ENCODE measurements at regions not wholly inside any gene's neighbourhood (a gene's known extent, or its start where the extent isn't known, plus 50 kb on each side); places are given as distances from the start of the nearest gene placed in this dataset.
"Not testable (repeated sequence)": the region's sequence is repeated elsewhere in the genome, so short reads cannot be mapped to it uniquely, and the experiment has no call there.

GRCh38 chr20:46785958-46786357, 76.5 kb downstream of the SLC2A10 start:
- no peaks in the 10 kb centered on the region for H3K4me1 Mint-ChIP-seq
- H3K36me3 Mint-ChIP-seq, result peaks cover 2% of the 10 kb centered on the region
- no peak for ATAC-seq (ENCODE audit: low read depth)
- DNase-seq (ENCODE audit: low spot score in 2 of 2), result no peak
- peaks cover 1% of the 10 kb centered on the region for H3K9me3 Mint-ChIP-seq
- no peak overlapping the region for H3K4me3 Mint-ChIP-seq
- peaks cover 14% of the 10 kb centered on the region for H3K27me3 Mint-ChIP-seq
- no peak overlapping the region for H3K27ac Mint-ChIP-seq

DNA sequence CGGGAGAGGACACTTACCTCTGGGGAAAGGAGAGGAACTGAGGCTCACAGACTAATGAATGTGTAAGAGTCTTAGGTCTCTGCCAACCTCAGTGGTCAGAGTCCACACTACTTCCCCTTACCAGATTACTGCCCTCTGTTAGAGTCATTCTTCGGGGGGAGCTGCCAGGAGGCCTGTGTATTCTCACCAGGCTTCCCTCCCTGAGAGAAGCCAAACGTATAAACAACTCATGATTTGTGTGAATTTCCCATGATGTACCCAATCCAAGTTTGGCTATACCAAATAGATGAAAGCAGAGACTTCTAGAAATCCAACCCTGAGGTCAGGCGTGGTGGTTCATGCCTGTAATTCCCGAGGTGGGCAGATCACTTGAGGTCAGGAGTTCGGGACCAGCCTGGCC, 77.1 kb downstream of the SLC2A10 start:
- no peak overlapping the region for H3K27ac Mint-ChIP-seq
- H3K4me1 Mint-ChIP-seq, result no peaks in the 10 kb centered on the region
- H3K9me3 Mint-ChIP-seq, result peaks cover 1% of the 10 kb centered on the region
- H3K27me3 Mint-ChIP-seq, result peaks cover 14% of the 10 kb centered on the region
- peaks cover 2% of the 10 kb centered on the region for H3K36me3 Mint-ChIP-seq
- DNase-seq (ENCODE audit: low spot score in 2 of 2), result no peak
- no peak overlapping the region for H3K4me3 Mint-ChIP-seq
- no peak for ATAC-seq (ENCODE audit: low read depth)

GRCh38 chr20:46787991-46788762, 78.7 kb downstream of the SLC2A10 start:
- Mint-ChIP-seq H3K4me1 (no peaks in the 10 kb centered on the region), H3K4me3 (no peak overlapping the region), H3K36me3 (peaks cover 2% of the 10 kb centered on the region), H3K9me3 (peaks cover 1% of the 10 kb centered on the region), H3K27ac (no peak overlapping the region), H3K27me3 (peaks cover 16% of the 10 kb centered on the region)
- DNase-seq (ENCODE audit: low spot score in 2 of 2) (no peak), ATAC-seq (ENCODE audit: low read depth) (no peak)

DNA sequence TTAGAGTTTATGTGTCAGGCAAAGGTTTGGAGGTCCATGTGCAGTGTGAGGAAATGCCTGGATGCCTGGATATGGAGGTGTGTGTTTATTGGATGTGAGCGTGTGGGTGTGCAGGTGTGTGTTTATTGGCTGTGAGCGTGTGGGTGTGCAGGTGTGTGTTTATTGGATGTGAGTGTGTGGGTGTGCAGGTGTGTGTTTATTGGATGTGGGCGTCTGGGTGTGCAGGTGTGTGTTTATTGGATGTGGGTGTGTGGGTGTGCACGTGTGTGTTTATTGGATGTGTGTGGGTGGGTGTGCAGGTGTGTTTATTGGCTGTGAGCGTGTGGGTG, 79.3 kb downstream of the SLC2A10 start:
- H3K27ac Mint-ChIP-seq; ATAC-seq (ENCODE audit: low read depth); DNase-seq (ENCODE audit: low spot score in 2 of 2); H3K4me1 Mint-ChIP-seq; H3K9me3 Mint-ChIP-seq; H3K36me3 Mint-ChIP-seq; H3K4me3 Mint-ChIP-seq: not testable (repeated sequence)
- H3K27me3 Mint-ChIP-seq, result peaks cover 13% of the 10 kb centered on the region

DNA sequence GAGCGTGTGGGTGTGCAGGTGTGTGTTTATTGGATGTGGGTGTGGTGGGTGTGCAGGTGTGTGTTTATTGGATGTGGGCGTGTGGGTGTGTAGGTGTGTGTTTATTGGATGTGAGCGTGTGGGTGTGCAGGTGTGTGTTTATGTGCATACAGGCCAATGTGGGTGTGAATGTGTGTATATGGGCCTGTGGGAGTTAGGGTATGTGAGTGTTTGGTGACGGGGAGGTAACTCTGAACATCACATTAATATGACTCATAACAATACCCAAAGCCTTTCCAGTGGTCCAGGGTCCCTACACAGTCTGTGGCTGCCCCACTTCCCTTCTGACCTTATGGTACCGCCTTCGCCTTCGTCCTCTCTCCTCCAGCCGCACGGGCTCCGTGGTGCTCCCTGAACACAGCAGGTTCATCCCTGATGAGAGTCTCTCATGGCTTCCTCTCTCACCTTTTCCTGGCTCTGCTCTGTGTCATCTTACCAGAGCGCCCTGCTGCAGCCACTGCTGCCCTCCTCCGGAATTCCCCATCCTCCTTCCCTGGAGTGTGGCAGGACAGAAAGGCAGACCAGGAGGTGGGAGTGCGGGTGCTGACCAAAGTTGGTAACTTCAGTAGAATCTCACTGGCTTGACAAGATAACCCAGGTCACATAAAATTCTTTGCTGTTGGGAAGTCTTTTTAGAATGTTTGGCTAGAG, 80.0 kb downstream of the SLC2A10 start:
- DNase-seq (ENCODE audit: low spot score in 2 of 2) (no peak), ATAC-seq (ENCODE audit: low read depth) (no peak)

DNA sequence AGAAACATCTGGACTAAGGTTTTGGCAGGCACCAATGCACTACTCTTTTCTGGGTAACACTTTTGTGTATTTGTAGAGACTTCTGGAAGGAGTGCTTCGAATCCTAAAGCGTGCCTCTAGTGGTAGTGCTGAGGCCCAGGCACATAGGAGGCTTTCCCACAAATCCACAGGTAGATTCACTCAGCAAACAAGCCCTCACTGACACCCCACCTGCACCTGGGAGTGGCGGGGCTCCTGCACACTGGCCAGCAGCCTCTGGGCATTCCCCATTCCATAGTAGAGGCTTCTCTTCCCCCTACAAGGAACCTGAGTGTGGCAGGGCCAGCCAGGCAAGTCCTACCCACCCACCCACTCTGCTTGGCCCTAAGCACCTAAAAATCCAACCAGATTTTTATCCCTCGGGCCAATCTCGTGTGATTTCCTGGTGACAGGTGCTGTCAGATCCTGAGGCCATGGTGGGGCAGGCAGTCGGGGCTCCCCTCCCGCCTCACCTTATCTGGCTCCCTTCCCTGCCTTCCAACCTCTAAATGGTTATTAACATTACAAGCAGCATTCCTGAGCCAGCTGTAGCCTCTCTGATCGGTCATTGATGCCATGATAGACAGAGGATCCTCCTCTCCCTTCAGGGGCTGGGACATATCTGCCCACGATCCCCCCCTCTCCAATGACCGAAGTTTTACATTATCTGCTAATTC, 82.4 kb downstream of the SLC2A10 start:
- ATAC-seq (ENCODE audit: low read depth), result no peak
- Mint-ChIP-seq H3K36me3 (no peaks in the 10 kb centered on the region), H3K9me3 (peaks cover 1% of the 10 kb centered on the region)

More for the DNA sequence above, 80.0 kb downstream of the SLC2A10 start:
- H3K27me3 Mint-ChIP-seq, result peaks cover 15% of the 10 kb centered on the region
- no peaks in the 10 kb centered on the region for H3K4me1 Mint-ChIP-seq
- H3K4me3 Mint-ChIP-seq, result no peak overlapping the region
- peaks cover 1% of the 10 kb centered on the region for H3K9me3 Mint-ChIP-seq
- peaks cover 2% of the 10 kb centered on the region for H3K36me3 Mint-ChIP-seq
- no peak overlapping the region for H3K27ac Mint-ChIP-seq

GRCh38 chr20:46797206-46797605, 87.8 kb downstream of the SLC2A10 start:
- peaks cover 20% of the 10 kb centered on the region for H3K27me3 Mint-ChIP-seq
- no peaks in the 10 kb centered on the region for H3K4me1 Mint-ChIP-seq
- ATAC-seq (ENCODE audit: low read depth) (no peak), DNase-seq (ENCODE audit: low spot score in 2 of 2) (no peak)
- no peaks in the 10 kb centered on the region for H3K36me3 Mint-ChIP-seq
- H3K27ac Mint-ChIP-seq, result no peak overlapping the region
- H3K9me3 Mint-ChIP-seq, result no peaks in the 10 kb centered on the region
- no peak overlapping the region for H3K4me3 Mint-ChIP-seq

More for the DNA sequence above, 82.4 kb downstream of the SLC2A10 start:
- DNase-seq (ENCODE audit: low spot score in 2 of 2), result no peak
- no peaks in the 10 kb centered on the region for H3K4me1 Mint-ChIP-seq
- H3K27me3 Mint-ChIP-seq, result peaks cover 14% of the 10 kb centered on the region
- no peak overlapping the region for H3K27ac Mint-ChIP-seq
- H3K4me3 Mint-ChIP-seq, result no peak overlapping the region

GRCh38 chr20:46798430-46798829, 89.0 kb downstream of the SLC2A10 start:
- no peak for ATAC-seq (ENCODE audit: low read depth)
- no peaks in the 10 kb centered on the region for H3K4me1 Mint-ChIP-seq
- no peak for DNase-seq (ENCODE audit: low spot score in 2 of 2)
- no peaks in the 10 kb centered on the region for H3K9me3 Mint-ChIP-seq
- no peaks in the 10 kb centered on the region for H3K36me3 Mint-ChIP-seq
- H3K27ac Mint-ChIP-seq, result no peak overlapping the region
- no peak overlapping the region for H3K4me3 Mint-ChIP-seq
- peaks cover 23% of the 10 kb centered on the region for H3K27me3 Mint-ChIP-seq

- Mint-ChIP-seq H3K4me3 (no peak overlapping the region), H3K27me3 (peaks cover 22% of the 10 kb centered on the region), H3K4me1 (no peaks in the 10 kb centered on the region), H3K36me3 (no peaks in the 10 kb centered on the region), H3K9me3 (no peaks in the 10 kb centered on the region), H3K27ac (no peak overlapping the region)
- ATAC-seq (ENCODE audit: low read depth) (no peak), DNase-seq (ENCODE audit: low spot score in 2 of 2) (no peak)
These were observed 90.4 kb downstream of the SLC2A10 start for GRCh38 chr20:46799781-46800408.

DNA sequence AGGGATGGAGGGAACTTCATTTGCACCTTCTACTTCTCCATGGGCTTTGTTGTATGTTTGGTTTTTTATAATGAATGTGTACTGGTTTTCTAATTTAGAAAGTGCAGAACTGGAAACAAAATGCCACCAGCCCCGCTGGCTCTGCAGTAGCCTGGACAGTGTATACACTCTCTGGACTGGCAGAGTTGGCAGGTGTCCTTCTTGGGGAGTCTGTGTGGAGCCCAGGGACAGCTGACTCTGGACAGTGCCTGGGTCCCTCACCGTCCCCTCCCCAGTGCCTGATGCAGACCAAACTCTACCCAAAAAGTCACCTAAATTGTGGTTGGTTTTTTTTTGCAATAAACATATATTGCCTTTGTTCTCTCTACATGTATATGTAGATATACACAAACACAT, 91.0 kb downstream of the SLC2A10 start:
- H3K4me3 Mint-ChIP-seq, result no peak overlapping the region
- no peaks in the 10 kb centered on the region for H3K4me1 Mint-ChIP-seq
- H3K9me3 Mint-ChIP-seq, result no peaks in the 10 kb centered on the region
- H3K27ac Mint-ChIP-seq, result no peak overlapping the region
- peaks cover 22% of the 10 kb centered on the region for H3K27me3 Mint-ChIP-seq
- H3K36me3 Mint-ChIP-seq, result no peaks in the 10 kb centered on the region
- DNase-seq (ENCODE audit: low spot score in 2 of 2) (no peak), ATAC-seq (ENCODE audit: low read depth) (no peak)

GRCh38 chr20:46801003-46801702, 91.7 kb downstream of the SLC2A10 start:
- H3K9me3 Mint-ChIP-seq, result no peaks in the 10 kb centered on the region
- no peak overlapping the region for H3K27ac Mint-ChIP-seq
- DNase-seq (ENCODE audit: low spot score in 2 of 2) (no peak), ATAC-seq (ENCODE audit: low read depth) (no peak)
- H3K27me3 Mint-ChIP-seq, result peaks cover 22% of the 10 kb centered on the region
- no peak overlapping the region for H3K4me3 Mint-ChIP-seq
- no peaks in the 10 kb centered on the region for H3K36me3 Mint-ChIP-seq
- no peaks in the 10 kb centered on the region for H3K4me1 Mint-ChIP-seq

- Mint-ChIP-seq H3K9me3 (no peaks in the 10 kb centered on the region), H3K4me3 (no peak overlapping the region), H3K27ac (no peak overlapping the region), H3K36me3 (no peaks in the 10 kb centered on the region), H3K4me1 (no peaks in the 10 kb centered on the region), H3K27me3 (peaks cover 28% of the 10 kb centered on the region)
- no peak for ATAC-seq (ENCODE audit: low read depth)
- no peak for DNase-seq (ENCODE audit: low spot score in 2 of 2)
These were observed 91.9 kb upstream of the EYA2 start for GRCh38 chr20:46802722-46803121.

DNA sequence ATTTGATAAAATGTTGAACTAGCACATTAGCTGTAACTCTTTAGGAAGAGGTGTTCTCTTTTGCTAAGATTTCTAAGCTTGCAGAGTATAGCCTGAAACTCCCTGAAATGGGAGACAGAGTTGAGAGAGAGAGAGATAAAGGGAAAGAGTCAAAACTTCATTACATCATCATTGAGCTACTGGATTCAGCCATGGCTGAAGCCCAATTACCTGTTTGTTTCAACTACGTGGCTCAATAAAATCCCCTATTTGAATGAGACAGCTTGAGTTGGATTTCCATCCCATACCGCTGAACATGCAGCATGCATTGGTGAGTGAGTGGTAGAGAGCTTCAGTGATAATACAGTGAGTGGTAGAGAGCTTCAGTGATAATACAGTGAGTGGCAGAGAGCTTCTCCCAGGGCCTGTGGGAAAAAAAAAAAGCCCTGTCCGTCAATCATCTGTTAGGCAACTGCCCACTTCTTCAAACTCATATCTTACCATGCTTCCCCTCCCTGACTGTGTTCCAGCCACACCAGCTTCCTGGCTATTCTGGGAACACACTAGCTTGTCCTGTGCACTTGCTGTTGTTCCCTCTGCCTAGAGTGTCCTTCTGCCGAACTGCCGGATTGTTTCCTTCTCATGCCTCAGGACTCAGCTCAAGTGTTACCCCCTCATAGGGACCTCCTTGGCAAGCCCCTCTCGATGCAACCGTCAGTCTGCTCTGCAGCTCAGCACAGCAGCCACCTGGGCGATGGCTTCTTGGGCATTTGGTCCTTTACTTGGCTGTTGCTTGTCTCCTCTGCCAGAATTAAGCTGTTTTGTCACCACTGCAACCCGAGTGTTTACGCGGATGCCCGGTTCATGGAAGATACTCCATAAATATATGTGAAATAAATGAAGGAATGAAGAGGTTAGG, 91.3 kb upstream of the EYA2 start:
- no peaks in the 10 kb centered on the region for H3K36me3 Mint-ChIP-seq
- no peak overlapping the region for H3K27ac Mint-ChIP-seq
- H3K9me3 Mint-ChIP-seq, result no peaks in the 10 kb centered on the region
- DNase-seq (ENCODE audit: low spot score in 2 of 2) (no peak), ATAC-seq (ENCODE audit: low read depth) (no peak)
- no peaks in the 10 kb centered on the region for H3K4me1 Mint-ChIP-seq
- peaks cover 27% of the 10 kb centered on the region for H3K27me3 Mint-ChIP-seq
- H3K4me3 Mint-ChIP-seq, result no peak overlapping the region
